Natural killer cell (primary cell): ENCODE measurements at regions not wholly inside any gene's neighbourhood (a gene's known extent, or its start where the extent isn't known, plus 50 kb on each side); places are given as distances from the start of the nearest gene placed in this dataset.

ENCODE experiments used
- ATAC-seq, 3 donors: fragments of 150-1000 bp in 2 of 3; fragments of 200-7000 bp in 1 of 3; cut with Tn5 transposase; 1 replicate in 1 of 3; 2 replicates in 2 of 3; pipeline ENCODE4 v1.10.0; 2021; ENCODE audit warnings: mild to moderate bottlenecking in 2 of 3, moderate library complexity in 2 of 3
- DNase-seq, 2 donors: peaks; one replicate each; pipeline versions ENCODE4 v3.0.0 to v3.0.0-alpha.2; 2013 to 2021; ENCODE audit warnings: mixed read lengths in 1 of 2
- H3K27ac ChIP-seq: one replicate; pipeline ENCODE4 v1.5.1; 2013; ENCODE audit warnings: mild to moderate bottlenecking, low read length
- H3K27me3 ChIP-seq: one replicate; pipeline ENCODE4 v1.6.1; 2013; ENCODE audit warnings: low read length; ENCODE audit not compliant: control insufficient read depth, insufficient read depth
- H3K36me3 ChIP-seq: one replicate; pipeline ENCODE4 v1.6.1; 2013; ENCODE audit warnings: low read length; ENCODE audit not compliant: control insufficient read depth, insufficient read depth
- H3K4me1 ChIP-seq: one replicate; pipeline ENCODE4 v1.6.1; 2013; ENCODE audit warnings: low read length; ENCODE audit not compliant: control insufficient read depth, insufficient read depth
- H3K4me3 ChIP-seq: one replicate; pipeline ENCODE4 v1.5.1; 2013; ENCODE audit warnings: low read length
- H3K9me3 ChIP-seq: one replicate; pipeline ENCODE4 v1.6.1; 2013; ENCODE audit warnings: low read length; ENCODE audit not compliant: control insufficient read depth, insufficient read depth
- H3K27ac Mint-ChIP-seq, 2 donors: one replicate each; pipeline ENCODE4 v1.8.0; 2022; ENCODE audit warnings: mild to moderate bottlenecking in 2 of 2, mixed read lengths in 2 of 2, moderate library complexity in 1 of 2
- H3K27me3 Mint-ChIP-seq, 2 donors: one replicate each; pipeline ENCODE4 v1.8.0; 2022; ENCODE audit warnings: low read depth in 2 of 2, mixed read lengths in 2 of 2
- H3K36me3 Mint-ChIP-seq: one replicate; pipeline ENCODE4 v1.8.0; 2022; ENCODE audit warnings: mixed read lengths
- H3K4me1 Mint-ChIP-seq, 2 donors: one replicate each; pipeline ENCODE4 v1.8.0; 2022; ENCODE audit warnings: mixed read lengths in 2 of 2
- H3K4me3 Mint-ChIP-seq: one replicate; pipeline ENCODE4 v1.8.0; 2022; ENCODE audit warnings: mild to moderate bottlenecking, moderate library complexity, mixed read lengths
- H3K9me3 Mint-ChIP-seq, 2 donors: one replicate each; pipeline ENCODE4 v1.8.0; 2022; ENCODE audit warnings: mixed read lengths in 2 of 2
- CTCF ChIP-seq: fragments of 200-600 bp; IDR thresholded peaks from one replicate; pipeline ENCODE4 v1.8.0; 2022; ENCODE audit warnings: antibody characterized with exemption
- WGBS: methylation state at CpG from one replicate; pipeline ENCODE4 v1.1.7; 2013; ENCODE audit warnings: missing lambda C conversion rate; ENCODE audit not compliant: insufficient coverage; 5-methylcytosine and 5-hydroxymethylcytosine counted together
- intact Hi-C: fragments of 100-400 bp; cut with micrococcal nuclease; formaldehyde crosslinking; loops from one replicate; pipeline ENCODE4 v1.14.2; 2022

DNA sequence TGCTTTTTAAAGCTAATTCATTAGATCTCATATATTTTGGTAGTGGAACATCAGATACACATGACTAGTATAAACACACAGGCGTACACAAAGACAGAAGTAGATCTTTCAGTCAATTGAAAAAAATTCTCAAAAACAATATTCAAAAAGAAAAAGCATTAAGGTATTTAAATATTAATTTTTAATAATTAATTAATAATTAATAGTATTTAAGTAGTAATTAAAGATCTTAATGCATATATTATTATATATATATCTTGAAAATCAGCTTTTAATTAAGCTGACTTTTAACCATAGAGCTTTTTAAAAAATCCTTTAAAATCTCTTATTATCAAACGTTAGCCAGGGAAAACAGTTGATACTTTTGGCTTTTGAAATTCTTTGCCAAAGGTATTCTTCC, 489.4 kb upstream of the PCDH20 start:
- intact Hi-C loops = no loop called here
- no peak overlapping the region for H3K27ac Mint-ChIP-seq
- no peaks in the 10 kb centered on the region for H3K4me1 Mint-ChIP-seq
- Histone ChIP-seq H3K36me3 (no peaks in the 10 kb centered on the region), H3K4me1 (no peaks in the 10 kb centered on the region), H3K27ac (no peak overlapping the region), H3K27me3 (no peaks in the 10 kb centered on the region), H3K9me3 (no peaks in the 10 kb centered on the region), H3K4me3 (no peak overlapping the region)
- DNase-seq (no peak), ATAC-seq (no peak)
- no peak for TF ChIP-seq CTCF
- no peaks in the 10 kb centered on the region for H3K36me3 Mint-ChIP-seq
- H3K27me3 Mint-ChIP-seq = no peaks in the 10 kb centered on the region
- H3K4me3 Mint-ChIP-seq = no peak overlapping the region
- no CpG with 5 or more reads among the region's 2 CpGs for WGBS
- peaks cover 8 to 15% of the 10 kb centered on the region in 2 donors for H3K9me3 Mint-ChIP-seq

- no peak overlapping the region for H3K4me3 ChIP-seq
- Mint-ChIP-seq H3K27me3 (no peaks in the 10 kb centered on the region), H3K36me3 (no peaks in the 10 kb centered on the region), H3K4me1 (no peaks in the 10 kb centered on the region), H3K27ac (no peak overlapping the region), H3K4me3 (no peak overlapping the region), H3K9me3 (peaks cover 6 to 13% of the 10 kb centered on the region in 2 donors)
- intact Hi-C loops = no loop called here
- no peaks in the 10 kb centered on the region for H3K9me3 ChIP-seq
- no peaks in the 10 kb centered on the region for H3K36me3 ChIP-seq
- TF ChIP-seq CTCF = no peak
- no peaks in the 10 kb centered on the region for H3K4me1 ChIP-seq
- ATAC-seq (no peak), DNase-seq (no peak)
- no peaks in the 10 kb centered on the region for H3K27me3 ChIP-seq
- H3K27ac ChIP-seq = no peak overlapping the region
These were observed 486.4 kb upstream of the PCDH20 start for GRCh38 chr13:61901946-61902541.

GRCh38 chr13:61900033-61900432, 484.4 kb upstream of the PCDH20 start:
- Histone ChIP-seq H3K27me3 (no peaks in the 10 kb centered on the region), H3K4me1 (no peaks in the 10 kb centered on the region), H3K36me3 (no peaks in the 10 kb centered on the region), H3K9me3 (no peaks in the 10 kb centered on the region), H3K27ac (no peak overlapping the region), H3K4me3 (no peak overlapping the region)
- no peak for DNase-seq
- H3K36me3 Mint-ChIP-seq = no peaks in the 10 kb centered on the region
- H3K4me3 Mint-ChIP-seq = no peak overlapping the region
- no peak overlapping the region for H3K27ac Mint-ChIP-seq
- no peaks in the 10 kb centered on the region for H3K27me3 Mint-ChIP-seq
- intact Hi-C loops = no loop called here
- ATAC-seq = no peak
- TF ChIP-seq CTCF = no peak
- peaks cover 6 to 8% of the 10 kb centered on the region in 2 donors for H3K9me3 Mint-ChIP-seq
- no peaks in the 10 kb centered on the region for H3K4me1 Mint-ChIP-seq
- WGBS = 70% methylated on average over 3 of the region's 3 CpGs

DNA sequence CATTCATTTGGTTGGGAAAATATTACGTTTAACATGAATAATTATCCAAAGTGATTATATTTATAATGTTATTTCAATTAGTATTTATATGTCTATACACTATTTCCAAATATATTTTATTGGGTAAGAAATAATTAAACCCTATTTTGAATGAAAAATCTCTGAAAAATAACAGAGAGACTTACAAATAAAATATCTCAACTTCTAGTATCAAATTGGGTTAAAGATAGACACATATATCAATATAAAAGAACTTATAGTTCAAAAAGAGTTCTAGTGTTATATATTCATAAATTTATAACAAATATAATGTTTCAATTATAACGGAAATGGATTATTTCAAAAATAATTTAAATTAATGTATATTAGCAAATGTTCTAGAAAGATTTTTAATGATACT, 482.6 kb upstream of the PCDH20 start:
- Mint-ChIP-seq H3K4me1 (no peaks in the 10 kb centered on the region), H3K27me3 (no peaks in the 10 kb centered on the region)
- WGBS = no CpG with 5 or more reads among the region's 2 CpGs

More for the DNA sequence above, 482.6 kb upstream of the PCDH20 start:
- no peaks in the 10 kb centered on the region for H3K36me3 Mint-ChIP-seq
- no peak overlapping the region for H3K4me3 Mint-ChIP-seq
- Histone ChIP-seq H3K9me3 (no peaks in the 10 kb centered on the region), H3K4me1 (no peaks in the 10 kb centered on the region), H3K27me3 (no peaks in the 10 kb centered on the region), H3K36me3 (no peaks in the 10 kb centered on the region), H3K27ac (no peak overlapping the region), H3K4me3 (no peak overlapping the region)
- peaks cover 8 to 9% of the 10 kb centered on the region in 2 donors for H3K9me3 Mint-ChIP-seq
- ATAC-seq = no peak
- H3K27ac Mint-ChIP-seq = no peak overlapping the region
- no peak for DNase-seq
- TF ChIP-seq CTCF = no peak
- intact Hi-C loops = no loop called here
